Right atrium auricular region (tissue), 2 donors: ENCODE measurements at regions not wholly inside any gene's neighbourhood (a gene's known extent, or its start where the extent isn't known, plus 50 kb on each side); places are given as distances from the start of the nearest gene placed in this dataset.

Source experiments
- DNase-seq: peaks from one replicate; pipeline ENCODE4 v3.0.0-alpha.2; 2019; ENCODE audit warnings: low spot score
- H3K27ac ChIP-seq, 2 donors: fragments of 200-600 bp; sonication (generic); 1 replicate in 1 of 2; 2 replicates in 1 of 2; pipeline ENCODE4 v1.5.1; 2016 to 2019
- H3K27me3 ChIP-seq, 2 donors: fragments of 200-600 bp; sonication (generic); one replicate each; pipeline versions ENCODE4 v1.5.1 to v1.6.0; 2017 to 2019
- H3K36me3 ChIP-seq: fragments of 200-600 bp; sonication (generic); one replicate; pipeline ENCODE4 v1.5.1; 2016
- H3K4me1 ChIP-seq, 2 donors: fragments of 200-600 bp; sonication (generic); one replicate each; pipeline versions ENCODE4 v1.5.1 to v1.6.0; 2017 to 2019
- H3K4me3 ChIP-seq, 2 donors: fragments of 200-600 bp; sonication (generic); 1 replicate in 1 of 2; 2 replicates in 1 of 2; pipeline ENCODE4 v1.5.1; 2017 to 2019; ENCODE audit warnings: mild to moderate bottlenecking in 1 of 2, moderate library complexity in 1 of 2
- H3K9me3 ChIP-seq, 2 donors: fragments of 200-600 bp; sonication (generic); one replicate each; pipeline ENCODE4 v1.5.1; 2019
- CTCF ChIP-seq, 2 donors: fragments of 200-600 bp; sonication (generic); IDR thresholded peaks; one replicate each; pipeline ENCODE4 v1.5.1; 2019; ENCODE audit warnings: antibody characterized with exemption in 2 of 2

GRCh38 chr1:88552226-88552625 lies 131.8 kb upstream of the PKN2 start:
- no peaks in the 10 kb centered on the region for H3K36me3 ChIP-seq
- TF ChIP-seq CTCF (IDR thresholded peaks at IDR 0.05) = no peak
- H3K9me3 ChIP-seq = no peaks in the 10 kb centered on the region
- H3K27ac ChIP-seq = no peak overlapping the region
- H3K4me1 ChIP-seq = no peaks in the 10 kb centered on the region
- no peaks in the 10 kb centered on the region for H3K27me3 ChIP-seq
- no peak for DNase-seq
- H3K4me3 ChIP-seq = no peak overlapping the region

- no peak for TF ChIP-seq CTCF (IDR thresholded peaks at IDR 0.05)
- no peaks in the 10 kb centered on the region for H3K36me3 ChIP-seq
Measured at GRCh38 chr1:88557014-88557413, 127.1 kb upstream of the PKN2 start.

GRCh38 chr1:88560621-88561020 lies 123.5 kb upstream of the PKN2 start:
- Histone ChIP-seq H3K9me3 (no peaks in the 10 kb centered on the region), H3K27ac (no peak overlapping the region), H3K4me3 (no peak overlapping the region), H3K36me3 (no peaks in the 10 kb centered on the region), H3K27me3 (no peaks in the 10 kb centered on the region), H3K4me1 (no peaks in the 10 kb centered on the region)
- TF ChIP-seq CTCF (IDR thresholded peaks at IDR 0.05) = no peak
- no peak for DNase-seq

More at GRCh38 chr1:88557014-88557413, 127.1 kb upstream of the PKN2 start:
- no peaks in the 10 kb centered on the region for H3K4me1 ChIP-seq
- no peak overlapping the region for H3K4me3 ChIP-seq
- H3K27me3 ChIP-seq = no peaks in the 10 kb centered on the region
- H3K27ac ChIP-seq = no peak overlapping the region
- no peak for DNase-seq
- no peaks in the 10 kb centered on the region for H3K9me3 ChIP-seq

- Histone ChIP-seq H3K27me3 (no peaks in the 10 kb centered on the region), H3K9me3 (no peaks in the 10 kb centered on the region), H3K4me3 (no peak overlapping the region), H3K27ac (no peak overlapping the region), H3K4me1 (no peaks in the 10 kb centered on the region), H3K36me3 (no peaks in the 10 kb centered on the region)
- no peak for TF ChIP-seq CTCF (IDR thresholded peaks at IDR 0.05)
- DNase-seq = no peak
Measured at GRCh38 chr1:88562991-88563390, 121.1 kb upstream of the PKN2 start.

- TF ChIP-seq CTCF (IDR thresholded peaks at IDR 0.05) = no peak
- no peak overlapping the region for H3K4me3 ChIP-seq
- no peaks in the 10 kb centered on the region for H3K9me3 ChIP-seq
- no peaks in the 10 kb centered on the region for H3K27me3 ChIP-seq
- no peak overlapping the region for H3K27ac ChIP-seq
- H3K4me1 ChIP-seq = no peaks in the 10 kb centered on the region
- no peak for DNase-seq
- no peaks in the 10 kb centered on the region for H3K36me3 ChIP-seq
Measured at GRCh38 chr1:88566615-88567387, 117.3 kb upstream of the PKN2 start.

- Histone ChIP-seq H3K27ac (no peak overlapping the region), H3K36me3 (no peaks in the 10 kb centered on the region), H3K4me3 (no peak overlapping the region), H3K9me3 (no peaks in the 10 kb centered on the region), H3K27me3 (no peaks in the 10 kb centered on the region), H3K4me1 (no peaks in the 10 kb centered on the region)
- no peak for DNase-seq
- no peak for TF ChIP-seq CTCF (IDR thresholded peaks at IDR 0.05)
Measured at GRCh38 chr1:88571506-88571905, 112.6 kb upstream of the PKN2 start.
